CD14-positive monocyte (primary cell): ENCODE measurements at regions not wholly inside any gene's neighbourhood (a gene's known extent, or its start where the extent isn't known, plus 50 kb on each side); places are given as distances from the start of the nearest gene placed in this dataset.

Source experiments
- DNase-seq, 3 donors: peaks; one replicate each; pipeline ENCODE4 v3.0.0-alpha.2; 2011 to 2022
- H2AFZ ChIP-seq: 2 replicates; pipeline ENCODE4 v1.6.0; 2012; ENCODE audit warnings: mild to moderate bottlenecking, low read depth, low read length, inconsistent platforms; ENCODE audit not compliant: insufficient read depth, poor library complexity, severe bottlenecking
- H3K27ac ChIP-seq, 2 donors: 1 replicate in 1 of 2; 2 replicates in 1 of 2; pipeline ENCODE4 v1.5.1; 2012 to 2013; ENCODE audit warnings: low read length in 2 of 2, control low read depth in 1 of 2, inconsistent platforms in 1 of 2, low read depth in 1 of 2, mild to moderate bottlenecking in 1 of 2
- H3K27me3 ChIP-seq, 2 donors: one replicate each; pipeline versions ENCODE4 v1.6.0 to v1.6.1; 2011 to 2013; ENCODE audit warnings: low read length in 2 of 2; ENCODE audit not compliant: control insufficient read depth in 2 of 2, insufficient read depth in 2 of 2
- H3K36me3 ChIP-seq, 2 donors: replicated peaks in 1 of 2; 1 replicate in 1 of 2; 2 replicates in 1 of 2; pipeline versions ENCODE4 v1.5.1 to v1.6.1; 2012 to 2013; ENCODE audit warnings: low read length in 2 of 2, control low read depth in 1 of 2, inconsistent platforms in 1 of 2, mild to moderate bottlenecking in 1 of 2; ENCODE audit not compliant: insufficient read depth in 2 of 2, control insufficient read depth in 1 of 2
- H3K4me1 ChIP-seq, 2 donors: 1 replicate in 1 of 2; 2 replicates in 1 of 2; pipeline versions ENCODE4 v1.5.1 to v1.6.1; 2012 to 2013; ENCODE audit warnings: low read length in 2 of 2, control low read depth in 1 of 2, inconsistent platforms in 1 of 2, mild to moderate bottlenecking in 1 of 2, moderate library complexity in 1 of 2; ENCODE audit not compliant: insufficient read depth in 2 of 2, control insufficient read depth in 1 of 2
- H3K4me2 ChIP-seq: replicated peaks from 2 replicates; pipeline ENCODE3; 2012; ENCODE audit warnings: low read length, moderate library complexity, mild to moderate bottlenecking; ENCODE audit not compliant: poor library complexity, severe bottlenecking; ENCODE audit errors: extremely low read depth
- H3K4me3 ChIP-seq, 3 experiments: fragments of 200-600 bp in 1 of 3; sonication (generic) in 1 of 3; replicated peaks in 1 of 3; 1 replicate in 2 of 3; 2 replicates in 1 of 3; pipeline ENCODE4 v1.5.1; 2011 to 2013; ENCODE audit warnings: low read length in 3 of 3, mild to moderate bottlenecking in 3 of 3, control low read depth in 2 of 3, low read depth in 2 of 3, inconsistent platforms in 1 of 3, moderate library complexity in 1 of 3
- H3K79me2 ChIP-seq: 2 replicates; pipeline ENCODE4 v1.6.0; 2012; ENCODE audit warnings: mild to moderate bottlenecking, control low read depth, inconsistent platforms, low read length, moderate library complexity; ENCODE audit not compliant: insufficient read depth
- H3K9ac ChIP-seq: 2 replicates; pipeline ENCODE4 v1.6.0; 2017; ENCODE audit warnings: low read length, mild to moderate bottlenecking; ENCODE audit not compliant: insufficient read depth, poor library complexity, severe bottlenecking
- H3K9me3 ChIP-seq, 2 donors: replicated peaks in 1 of 2; 1 replicate in 1 of 2; 2 replicates in 1 of 2; pipeline versions ENCODE4 v1.5.1 to v1.6.1; 2012 to 2013; ENCODE audit warnings: low read length in 2 of 2, control low read depth in 1 of 2; ENCODE audit not compliant: control insufficient read depth in 1 of 2, insufficient read depth in 1 of 2
- H4K20me1 ChIP-seq: 2 replicates; pipeline ENCODE4 v1.6.0; 2012; ENCODE audit warnings: mild to moderate bottlenecking, low read length, control low read depth, moderate library complexity; ENCODE audit not compliant: insufficient read depth
- H3K27ac Mint-ChIP-seq, 7 donors: one replicate each; pipeline ENCODE4 v1.8.0; 2020; ENCODE audit warnings: mild to moderate bottlenecking in 7 of 7, mixed read lengths in 7 of 7, moderate library complexity in 6 of 7, inconsistent platforms in 2 of 7
- H3K27me3 Mint-ChIP-seq, 3 donors: one replicate each; pipeline ENCODE4 v1.8.0; 2021 to 2022; ENCODE audit warnings: low read depth in 3 of 3, mild to moderate bottlenecking in 3 of 3, mixed read lengths in 3 of 3, moderate library complexity in 3 of 3, inconsistent platforms in 1 of 3
- H3K36me3 Mint-ChIP-seq, 2 donors: one replicate each; pipeline ENCODE4 v1.8.0; 2020; ENCODE audit warnings: mixed read lengths in 2 of 2, inconsistent platforms in 1 of 2, mild to moderate bottlenecking in 1 of 2
- H3K4me1 Mint-ChIP-seq: one replicate; pipeline ENCODE4 v1.8.0; 2020; ENCODE audit warnings: mild to moderate bottlenecking, mixed read lengths
- H3K4me3 Mint-ChIP-seq, 2 donors: one replicate each; pipeline ENCODE4 v1.8.0; 2020; ENCODE audit warnings: mild to moderate bottlenecking in 2 of 2, mixed read lengths in 2 of 2, moderate library complexity in 1 of 2
- H3K9me3 Mint-ChIP-seq, 7 donors: one replicate each; pipeline ENCODE4 v1.8.0; 2020 to 2022; ENCODE audit warnings: mixed read lengths in 7 of 7, mild to moderate bottlenecking in 6 of 7, moderate library complexity in 6 of 7, inconsistent platforms in 2 of 7
- WGBS: methylation state at CpG from one replicate; pipeline ENCODE4 v1.1.5; 2013; ENCODE audit warnings: missing lambda C conversion rate; ENCODE audit not compliant: insufficient coverage; 5-methylcytosine and 5-hydroxymethylcytosine counted together
- intact Hi-C, 2 donors: fragments of 100-400 bp; cut with micrococcal nuclease; formaldehyde crosslinking; loops; one replicate each; pipeline versions ENCODE4 v1.15.0 to v1.15.1; 2023
- TF ChIP-seq, protein P1 (sequence below): fragments of 200-600 bp; IDR thresholded peaks from one replicate; pipeline ENCODE4 v1.8.0; 2022; ENCODE audit warnings: antibody characterized with exemption, mild to moderate bottlenecking

DNA sequence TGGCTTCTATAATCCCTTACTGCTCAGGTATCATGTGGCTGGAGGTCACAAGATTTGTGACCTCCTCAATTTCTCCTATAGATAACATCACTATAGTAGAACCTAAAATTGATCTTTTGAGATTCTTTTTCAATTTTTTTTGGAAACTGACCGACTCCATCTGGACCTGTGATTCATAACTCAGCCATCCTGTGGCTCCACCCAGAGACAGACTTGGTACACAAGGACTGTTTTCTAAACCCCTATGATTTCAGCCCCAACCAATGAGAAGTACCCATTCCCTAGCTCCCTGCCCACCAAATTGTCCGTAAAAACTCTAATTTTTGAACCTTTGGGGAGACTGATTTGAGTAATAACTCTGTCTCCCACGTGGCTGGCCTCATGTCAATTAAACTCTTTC lies 148.9 kb downstream of the SYT10 start:
- H2AFZ ChIP-seq = no peak overlapping the region
- Mint-ChIP-seq H3K4me3 (no peak overlapping the region), H3K27ac (no peak overlapping the region), H3K9me3 (peaks cover 0 to 7% (median 5%) of the 10 kb centered on the region in 7 donors), H3K27me3 (no peaks in the 10 kb centered on the region), H3K36me3 (no peaks in the 10 kb centered on the region), H3K4me1 (no peaks in the 10 kb centered on the region)
- no peaks in the 10 kb centered on the region for H4K20me1 ChIP-seq
- WGBS = 100% methylated on average over 1 of the region's 3 CpGs
- H3K4me1 ChIP-seq = no peaks in the 10 kb centered on the region
- H3K27ac ChIP-seq = no peak overlapping the region
- no peaks in the 10 kb centered on the region for H3K36me3 ChIP-seq
- intact Hi-C loops = loop anchor here in 1 of 2 donors (10.0 kb wide), 1 partner anchor 56 kb away; no protein-coding TSS in a partner anchor
- no peaks in the 10 kb centered on the region for H3K27me3 ChIP-seq
- no peak for DNase-seq
- H3K4me3 ChIP-seq = no peak overlapping the region
- TF ChIP-seq, protein P1, sequence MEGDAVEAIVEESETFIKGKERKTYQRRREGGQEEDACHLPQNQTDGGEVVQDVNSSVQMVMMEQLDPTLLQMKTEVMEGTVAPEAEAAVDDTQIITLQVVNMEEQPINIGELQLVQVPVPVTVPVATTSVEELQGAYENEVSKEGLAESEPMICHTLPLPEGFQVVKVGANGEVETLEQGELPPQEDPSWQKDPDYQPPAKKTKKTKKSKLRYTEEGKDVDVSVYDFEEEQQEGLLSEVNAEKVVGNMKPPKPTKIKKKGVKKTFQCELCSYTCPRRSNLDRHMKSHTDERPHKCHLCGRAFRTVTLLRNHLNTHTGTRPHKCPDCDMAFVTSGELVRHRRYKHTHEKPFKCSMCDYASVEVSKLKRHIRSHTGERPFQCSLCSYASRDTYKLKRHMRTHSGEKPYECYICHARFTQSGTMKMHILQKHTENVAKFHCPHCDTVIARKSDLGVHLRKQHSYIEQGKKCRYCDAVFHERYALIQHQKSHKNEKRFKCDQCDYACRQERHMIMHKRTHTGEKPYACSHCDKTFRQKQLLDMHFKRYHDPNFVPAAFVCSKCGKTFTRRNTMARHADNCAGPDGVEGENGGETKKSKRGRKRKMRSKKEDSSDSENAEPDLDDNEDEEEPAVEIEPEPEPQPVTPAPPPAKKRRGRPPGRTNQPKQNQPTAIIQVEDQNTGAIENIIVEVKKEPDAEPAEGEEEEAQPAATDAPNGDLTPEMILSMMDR = no peak
- H3K4me2 ChIP-seq = no peak overlapping the region
- no peaks in the 10 kb centered on the region for H3K79me2 ChIP-seq
- peaks cover 0 to 12% of the 10 kb centered on the region in 2 donors for H3K9me3 ChIP-seq
- H3K9ac ChIP-seq = no peak overlapping the region

DNA sequence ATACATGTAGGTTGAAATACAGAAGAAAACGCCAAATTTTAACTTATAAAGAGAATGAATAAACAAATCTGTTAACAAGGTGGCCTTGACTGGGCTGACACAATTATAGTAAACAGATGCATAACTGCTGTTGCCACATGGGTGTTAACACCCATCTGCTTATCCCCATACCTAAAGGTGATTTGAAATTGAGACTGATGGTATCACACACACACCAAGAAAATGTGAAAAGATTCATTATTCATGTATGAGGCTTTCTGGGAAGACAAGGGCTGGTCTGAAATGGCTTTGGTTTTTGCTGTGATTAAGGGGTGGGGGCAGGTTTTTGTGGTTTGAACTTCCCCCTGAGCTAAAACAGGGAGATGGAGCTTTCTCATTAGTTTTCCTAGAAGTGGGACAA lies 156.6 kb downstream of the SYT10 start:
- TF ChIP-seq, protein P1 = no peak
- no peak overlapping the region for H3K27ac ChIP-seq
- no peak overlapping the region for H3K9ac ChIP-seq
- no CpG with 5 or more reads among the region's 1 CpG for WGBS
- no peak for DNase-seq
- no peaks in the 10 kb centered on the region for H3K36me3 ChIP-seq
- no peaks in the 10 kb centered on the region for H4K20me1 ChIP-seq
- peaks cover 12 to 32% (median 24%) of the 10 kb centered on the region in 7 donors for H3K9me3 Mint-ChIP-seq
- H3K36me3 Mint-ChIP-seq = no peaks in the 10 kb centered on the region
- H3K27me3 Mint-ChIP-seq = no peaks in the 10 kb centered on the region
- H3K79me2 ChIP-seq = no peaks in the 10 kb centered on the region
- H3K4me3 ChIP-seq = no peak overlapping the region
- H3K4me1 Mint-ChIP-seq = no peaks in the 10 kb centered on the region
- peaks cover 32 to 51% of the 10 kb centered on the region in 2 donors for H3K9me3 ChIP-seq
- H2AFZ ChIP-seq = no peak overlapping the region
- intact Hi-C loops = no loop called here
- no peaks in the 10 kb centered on the region for H3K27me3 ChIP-seq
- no peaks in the 10 kb centered on the region for H3K4me1 ChIP-seq
- H3K4me3 Mint-ChIP-seq = no peak overlapping the region
- H3K4me2 ChIP-seq = no peak overlapping the region
- no peak overlapping the region for H3K27ac Mint-ChIP-seq
